GM18498 (cell line): ENCODE measurements at regions not wholly inside any gene's neighbourhood (a gene's known extent, or its start where the extent isn't known, plus 50 kb on each side); places are given as distances from the start of the nearest gene placed in this dataset.
A peak's percentile ranks its signal among the peaks of the same experiment; 100 is the strongest.
"Not testable (repeated sequence)": the region's sequence is repeated elsewhere in the genome, so short reads cannot be mapped to it uniquely, and the experiment has no call there.

Experiments used
- ATAC-seq: cut with Tn5 transposase; IDR thresholded peaks from one replicate; pipeline ENCODE4 v1.9.1; 2021; ENCODE audit warnings: mild to moderate bottlenecking, moderate library complexity; ENCODE audit not compliant: unreplicated experiment

DNA sequence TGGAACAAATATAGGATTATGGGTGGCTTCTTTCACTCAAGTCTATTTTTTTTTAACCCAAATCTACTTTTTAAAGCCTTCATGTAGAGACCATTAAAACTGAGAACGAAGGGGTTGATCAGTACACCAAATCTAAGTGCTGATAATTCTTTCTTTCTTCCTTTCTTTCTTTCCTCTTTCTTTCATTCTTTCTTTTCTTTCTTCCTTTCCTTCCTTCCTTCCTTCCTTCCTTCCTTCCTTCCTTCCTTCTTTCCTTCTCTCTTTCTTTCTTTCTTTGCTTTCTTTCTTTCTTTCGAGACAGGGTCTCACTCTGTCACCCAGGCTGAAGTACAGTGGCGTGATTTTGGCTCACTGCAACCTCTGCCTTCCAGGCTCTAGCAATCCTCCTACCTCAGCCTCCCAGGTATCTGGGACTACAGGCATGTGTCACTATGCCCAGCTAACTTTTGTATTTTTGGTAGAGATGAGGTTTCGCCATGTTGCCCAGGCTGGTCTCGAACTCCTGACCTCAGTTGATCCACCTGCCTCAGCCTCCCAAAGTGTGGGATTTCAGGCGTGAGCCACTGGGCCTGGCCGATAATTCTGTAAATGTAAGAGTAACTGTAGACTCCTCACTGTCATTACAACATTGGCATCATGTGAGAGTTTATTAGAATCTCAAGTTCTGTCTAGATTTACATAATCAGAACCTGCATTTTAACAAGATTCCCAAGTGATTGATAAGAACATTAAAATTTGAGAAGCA lies 236.4 kb downstream of the TFEC start:
- ATAC-seq: no peak

DNA sequence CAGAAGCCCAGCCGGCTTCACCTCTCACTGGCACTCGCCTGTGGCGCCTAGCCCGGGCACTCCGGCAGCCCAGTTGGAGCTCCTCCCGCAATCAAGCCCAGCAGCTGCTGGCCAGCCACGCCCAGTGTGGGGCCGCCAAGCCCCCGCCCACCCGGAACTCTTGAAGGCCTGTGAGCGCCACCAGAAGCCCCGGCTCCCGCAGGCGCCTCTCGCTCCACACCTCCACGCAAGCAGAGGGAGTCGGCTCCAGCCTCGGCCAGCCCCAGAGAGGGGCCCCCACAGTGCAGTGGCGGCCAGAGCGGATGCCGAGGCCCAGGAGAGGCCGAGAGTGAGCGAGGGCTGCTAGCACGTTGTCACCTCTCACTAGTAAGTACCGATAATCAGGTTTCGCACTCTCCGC lies 240.7 kb downstream of the TFEC start:
- ATAC-seq: no peak

DNA sequence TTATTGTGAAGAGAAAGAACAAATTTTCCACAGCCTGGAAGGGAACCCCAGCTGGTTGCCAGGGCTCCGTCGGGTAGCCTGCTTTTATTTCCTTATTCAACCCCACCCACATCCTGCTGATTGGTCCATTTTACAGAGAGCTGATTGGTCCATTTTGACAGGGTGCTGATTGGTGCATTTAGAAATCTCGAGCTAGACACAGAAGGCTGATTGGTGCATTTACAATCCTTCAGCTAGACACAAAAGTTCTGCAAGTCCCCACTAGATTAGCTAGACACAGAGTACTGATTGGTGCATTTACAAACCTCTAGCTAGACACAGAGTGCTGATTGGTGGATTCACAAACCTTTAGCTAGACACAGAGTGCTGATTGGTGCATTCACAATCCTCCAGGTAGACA lies 241.1 kb downstream of the TFEC start:
- ATAC-seq: not testable (repeated sequence)

DNA sequence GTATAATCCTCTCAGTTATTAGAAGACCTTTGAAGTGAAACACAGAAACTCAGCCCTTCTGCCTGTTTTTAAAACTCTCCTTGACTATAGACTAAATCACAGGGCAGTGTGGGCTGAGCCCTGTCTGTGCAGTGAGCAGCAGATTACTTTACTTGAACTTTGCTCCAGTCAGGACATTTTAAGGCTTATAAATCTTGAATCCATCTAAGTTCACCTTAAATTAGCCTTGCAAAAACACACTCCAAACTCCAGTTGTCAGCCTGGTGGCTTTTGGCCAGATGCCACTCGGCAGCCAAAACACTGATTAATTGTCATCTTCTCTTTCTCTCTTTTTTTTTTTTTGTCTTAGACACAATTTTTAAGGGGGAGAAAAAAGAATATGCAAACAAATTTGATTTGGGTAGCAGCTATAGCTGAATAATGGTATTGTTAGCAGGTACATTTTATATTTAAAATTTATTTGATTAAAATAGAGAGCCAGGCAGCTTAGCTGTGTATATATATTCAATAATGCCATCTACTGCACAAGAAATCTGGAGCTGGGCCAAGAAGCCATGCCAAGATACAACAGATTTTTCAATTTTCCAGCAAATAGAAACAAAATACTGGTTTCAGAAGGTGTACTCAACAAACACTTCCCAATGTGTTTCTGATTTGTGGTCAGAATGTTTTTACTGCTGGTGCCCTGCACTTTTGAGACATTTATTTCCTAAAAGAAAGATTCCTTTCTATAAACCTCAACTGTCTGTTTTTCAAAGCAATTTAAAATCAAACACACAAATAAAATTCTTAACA lies 247.7 kb downstream of the TFEC start:
- no peak for ATAC-seq

DNA sequence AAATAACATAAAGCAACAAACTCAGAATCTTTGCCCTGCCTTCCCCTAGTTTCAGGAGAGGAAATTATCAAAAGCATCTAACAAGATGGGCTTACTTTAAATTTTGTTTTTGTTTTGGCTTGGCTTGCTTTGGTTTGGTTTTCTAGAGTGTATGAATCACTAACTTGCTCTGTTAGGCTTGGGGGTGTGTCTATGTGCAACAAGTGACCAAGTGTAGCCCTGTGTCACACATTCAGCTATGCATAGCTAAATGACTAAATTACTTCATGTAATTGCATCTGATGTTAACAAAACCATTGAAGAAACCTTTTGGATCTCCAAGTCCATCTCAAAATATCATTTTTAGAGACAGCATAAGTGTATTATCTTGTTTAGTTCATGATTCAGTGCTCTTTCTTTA lies 251.0 kb downstream of the TFEC start:
- ATAC-seq: no peak

DNA sequence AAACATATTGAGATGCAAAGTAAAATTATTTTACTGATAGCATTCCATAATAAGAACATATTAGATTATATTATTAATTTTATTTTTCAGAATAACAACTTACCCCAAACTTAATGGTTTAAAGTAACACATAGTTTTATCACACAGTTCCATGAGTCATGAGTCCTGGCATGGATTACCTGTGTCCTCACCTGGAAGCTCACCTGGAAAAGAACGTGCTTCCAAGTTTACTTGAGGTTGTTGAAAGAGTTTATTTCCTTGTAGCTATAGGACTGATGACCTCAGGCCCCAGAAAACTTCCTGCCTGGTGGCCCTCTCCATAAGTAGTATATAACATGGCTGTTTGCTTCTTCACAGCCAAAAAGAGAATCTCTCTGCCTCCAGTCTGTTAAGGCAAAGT lies 254.6 kb downstream of the TFEC start:
- ATAC-seq: no peak

DNA sequence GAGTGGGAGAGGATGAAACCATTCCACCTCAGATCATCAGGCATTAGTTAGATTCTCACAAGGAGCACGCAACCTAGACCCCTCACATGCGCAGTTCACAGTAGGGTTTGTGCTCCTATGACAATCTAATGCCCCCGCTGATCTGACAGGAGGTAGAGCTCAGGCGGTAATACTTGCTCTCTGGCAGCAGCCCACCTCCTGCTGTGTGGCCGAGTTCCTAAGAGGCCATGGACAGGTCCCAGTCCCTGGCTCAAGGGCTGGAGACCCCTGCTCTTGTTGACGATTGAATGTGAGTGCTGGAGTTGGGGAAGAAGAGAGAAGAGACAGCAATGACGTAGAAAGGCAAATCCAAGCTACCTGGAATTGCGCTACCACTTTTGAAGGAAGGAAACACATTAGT lies 267.2 kb downstream of the TFEC start:
- ATAC-seq: no peak

DNA sequence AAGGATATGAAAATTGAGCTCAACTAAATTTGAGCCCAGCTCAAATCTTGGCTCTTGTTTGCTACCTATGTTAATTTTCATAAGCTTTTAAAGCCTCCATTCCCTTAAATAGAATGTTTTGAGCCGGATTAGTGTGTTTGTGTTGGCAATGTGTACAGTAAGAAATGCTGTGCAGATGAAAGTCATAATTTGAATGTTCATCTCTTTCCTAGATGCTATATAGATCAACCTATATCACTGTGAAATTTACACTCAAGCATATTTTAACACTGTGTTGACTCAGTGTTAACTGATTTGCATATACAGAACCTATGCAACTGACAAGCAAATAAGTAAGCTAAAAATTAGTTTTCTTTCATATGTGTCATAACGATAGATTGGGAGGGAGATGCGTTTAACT lies 272.5 kb downstream of the TFEC start:
- no peak for ATAC-seq

DNA sequence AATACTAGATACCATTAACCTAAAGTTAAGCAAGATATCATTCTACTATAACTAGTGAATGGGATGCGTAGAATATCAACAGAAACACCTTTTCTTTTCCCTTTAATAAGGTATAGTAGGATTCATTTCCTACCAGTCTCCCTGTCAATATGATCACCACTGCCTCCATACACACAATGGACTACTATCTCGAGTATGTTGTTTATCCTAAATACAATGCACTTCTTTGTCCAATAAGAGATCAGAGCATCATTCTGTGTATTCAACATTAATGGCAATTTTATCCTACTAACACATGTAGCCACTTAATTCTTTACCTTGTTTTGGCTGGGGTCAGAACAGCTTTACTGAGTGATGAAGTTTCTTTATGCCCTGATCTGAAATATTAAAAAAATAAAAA lies 276.3 kb downstream of the TFEC start:
- ATAC-seq: no peak

DNA sequence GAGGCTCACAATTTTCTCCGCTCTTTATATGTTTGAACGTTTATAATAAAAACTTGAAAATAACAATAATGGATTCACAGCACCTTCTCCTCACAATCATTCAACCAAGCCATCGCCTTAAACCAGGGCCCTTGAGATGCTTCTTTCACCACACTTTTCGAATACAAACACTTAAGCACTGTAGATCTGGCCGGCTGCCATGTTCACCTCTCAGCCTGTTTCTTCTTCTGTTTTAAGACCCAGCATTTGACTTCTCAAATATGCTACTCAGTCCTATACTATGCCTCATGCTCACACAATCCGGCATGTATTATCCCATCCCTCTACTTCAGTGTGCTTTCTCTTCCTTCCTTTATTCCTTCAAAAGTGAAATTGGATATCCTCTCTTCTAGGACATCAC lies 280.6 kb downstream of the TFEC start:
- no peak for ATAC-seq

DNA sequence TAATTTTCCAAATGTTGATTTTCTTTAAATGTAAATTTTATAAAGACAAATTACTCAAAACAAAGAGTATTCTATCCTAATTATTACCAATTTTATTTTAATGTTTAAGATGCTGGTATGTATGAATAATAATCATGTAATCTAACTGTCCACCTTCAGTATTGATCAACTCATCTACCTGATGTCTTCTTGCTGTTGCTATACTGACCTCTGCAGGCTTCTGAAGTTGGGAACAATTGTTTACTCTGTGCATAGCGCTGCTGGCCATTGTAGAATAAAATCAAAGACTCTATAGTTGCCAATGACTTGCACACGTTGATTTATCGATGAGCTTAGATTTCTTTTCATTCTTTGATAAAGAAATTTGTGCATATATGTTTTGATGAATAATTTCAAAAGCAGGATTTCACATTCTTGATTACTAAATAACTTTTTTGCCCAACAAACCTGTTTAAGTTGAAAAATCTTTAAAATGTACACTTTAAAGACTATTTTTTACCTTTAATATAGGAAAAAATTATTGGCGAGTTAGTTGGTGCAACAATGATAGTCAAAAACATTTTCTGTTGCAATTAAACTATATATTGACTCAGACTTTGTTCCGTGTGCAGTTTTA lies 282.3 kb downstream of the TFEC start:
- no peak for ATAC-seq

DNA sequence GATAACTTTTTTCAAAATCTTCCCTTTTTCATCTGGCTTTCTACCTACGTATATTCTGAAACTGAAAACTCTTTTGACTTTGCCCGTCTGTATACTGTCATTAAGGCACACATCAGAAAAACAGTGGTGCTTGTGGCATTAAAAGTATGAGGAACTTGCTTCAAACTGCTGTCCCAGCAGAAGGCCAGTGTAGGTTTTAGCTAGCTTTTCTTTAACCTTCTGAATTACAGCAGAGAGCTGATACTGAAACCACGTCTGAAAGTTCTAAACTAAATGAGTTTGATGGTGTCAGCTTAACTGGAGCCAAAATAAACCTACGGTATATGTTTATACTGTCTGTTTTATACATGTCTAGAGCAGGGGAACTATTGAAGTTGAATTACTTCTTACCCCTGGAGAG lies 283.4 kb downstream of the TFEC start:
- ATAC-seq: peak; percentile 60

DNA sequence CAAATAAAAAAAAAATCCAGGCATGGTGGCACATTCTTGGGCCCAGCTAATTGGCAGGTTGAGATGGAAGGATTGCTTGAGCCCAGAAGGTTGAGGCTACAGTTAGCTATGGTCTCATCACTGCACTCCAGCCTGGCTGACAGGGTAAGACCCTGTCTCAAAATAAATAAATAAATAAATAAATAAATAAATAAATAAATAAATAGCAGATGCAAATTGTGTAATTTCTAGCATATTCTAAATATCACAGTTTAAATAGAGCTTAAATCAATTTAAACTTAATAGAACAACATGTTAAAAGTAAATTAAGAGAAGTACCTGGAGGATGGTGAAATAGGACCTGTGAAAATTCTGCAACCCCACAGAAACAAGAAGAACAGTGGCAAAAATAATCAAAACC lies 290.5 kb downstream of the TFEC start:
- ATAC-seq: no peak

DNA sequence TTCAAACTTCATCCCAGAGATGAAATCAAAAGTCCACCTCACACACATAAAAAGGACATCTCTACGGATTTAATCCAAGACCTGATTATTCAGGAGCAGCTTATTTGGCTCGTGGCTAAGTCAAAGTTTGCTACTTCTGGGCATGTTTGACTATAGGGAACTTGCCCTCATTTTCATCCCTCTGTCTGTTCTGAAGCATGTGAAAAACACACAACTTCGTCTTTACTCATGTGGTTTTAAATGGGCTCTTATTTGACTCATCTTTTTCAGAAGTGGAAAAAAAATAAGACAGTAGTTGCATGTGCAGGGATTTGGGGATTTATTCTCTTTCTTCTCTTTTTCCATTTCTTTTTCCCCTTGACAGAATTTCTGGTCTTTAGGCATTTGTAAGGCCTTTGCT lies 295.9 kb downstream of the TFEC start:
- ATAC-seq: no peak

DNA sequence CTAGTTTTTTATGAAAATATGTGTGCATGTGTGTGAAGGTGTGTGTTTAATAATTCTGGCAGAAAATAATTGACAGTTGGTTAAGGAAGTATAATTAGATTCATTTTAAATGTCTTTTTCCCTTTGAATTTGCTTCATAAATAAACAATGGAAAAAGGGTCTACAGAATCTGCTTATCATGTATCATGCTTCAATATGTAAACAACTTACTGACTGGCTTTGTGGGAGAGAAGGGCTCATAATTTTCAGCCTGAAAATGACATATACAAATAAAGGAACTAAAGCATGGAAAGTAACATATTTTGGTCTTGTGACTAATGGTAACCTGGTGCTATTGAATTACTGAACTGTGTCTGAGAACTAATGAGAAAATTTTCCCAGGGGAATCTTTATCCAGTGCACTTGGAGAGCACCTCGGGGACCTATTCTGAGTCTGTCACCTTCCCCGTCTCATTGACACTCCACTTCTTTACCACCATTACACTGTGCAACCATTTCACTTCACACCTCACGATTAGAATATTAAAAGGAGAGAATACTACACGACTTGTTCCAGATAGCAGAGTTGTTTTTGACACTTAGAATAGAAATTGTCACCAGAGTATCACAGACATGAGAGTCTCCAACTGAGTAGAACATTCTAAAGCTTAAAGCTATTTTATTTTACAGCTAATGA lies 298.6 kb downstream of the TFEC start:
- ATAC-seq: no peak

DNA sequence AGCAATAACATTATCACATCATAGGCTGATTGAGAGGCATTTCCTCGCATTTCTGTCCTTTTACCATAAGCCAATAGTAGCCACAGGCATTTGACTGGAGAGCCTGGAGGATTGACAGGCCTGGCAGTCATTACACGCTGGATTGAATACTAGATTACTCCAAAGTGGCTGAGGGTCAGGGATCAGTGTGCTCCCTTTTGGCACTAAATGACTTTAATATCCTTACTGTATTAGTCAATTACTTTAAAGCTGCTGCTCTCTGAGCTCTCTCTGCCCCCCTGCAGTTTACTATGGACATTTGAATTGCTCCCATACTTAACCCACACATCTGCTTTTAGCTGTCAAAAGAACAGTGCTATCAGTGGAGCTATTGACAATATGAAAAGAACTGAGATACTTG lies 302.0 kb downstream of the TFEC start:
- ATAC-seq: no peak

DNA sequence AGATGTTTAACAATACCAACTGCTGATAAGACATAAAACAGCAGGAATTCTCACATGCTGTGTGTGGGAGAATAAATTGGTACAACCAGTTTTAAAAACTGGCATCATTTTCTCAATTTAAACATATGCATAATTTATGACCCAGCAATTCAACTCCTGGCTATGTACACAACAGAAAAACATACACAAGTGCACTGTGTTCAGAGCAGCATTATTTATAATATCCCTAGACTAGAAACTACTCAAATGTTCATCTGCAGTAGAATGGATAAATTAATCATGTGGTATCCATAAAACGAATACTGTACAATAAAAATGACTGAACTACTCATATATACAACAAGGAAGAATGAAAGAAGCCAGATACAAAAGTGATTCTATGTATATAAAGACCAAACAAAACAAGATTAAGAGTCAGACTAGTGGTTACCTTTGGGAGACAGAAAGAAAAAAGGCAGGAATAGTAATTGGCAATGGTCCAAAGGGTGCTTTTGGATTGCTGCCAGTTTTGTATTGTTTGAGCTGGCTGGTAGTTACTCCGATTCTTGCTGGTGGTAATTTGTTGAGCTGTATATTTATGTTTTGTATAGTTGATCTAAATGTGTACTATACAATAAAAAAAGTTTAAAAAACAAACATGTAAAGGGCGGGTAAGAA lies 306.0 kb downstream of the TFEC start:
- ATAC-seq: no peak

DNA sequence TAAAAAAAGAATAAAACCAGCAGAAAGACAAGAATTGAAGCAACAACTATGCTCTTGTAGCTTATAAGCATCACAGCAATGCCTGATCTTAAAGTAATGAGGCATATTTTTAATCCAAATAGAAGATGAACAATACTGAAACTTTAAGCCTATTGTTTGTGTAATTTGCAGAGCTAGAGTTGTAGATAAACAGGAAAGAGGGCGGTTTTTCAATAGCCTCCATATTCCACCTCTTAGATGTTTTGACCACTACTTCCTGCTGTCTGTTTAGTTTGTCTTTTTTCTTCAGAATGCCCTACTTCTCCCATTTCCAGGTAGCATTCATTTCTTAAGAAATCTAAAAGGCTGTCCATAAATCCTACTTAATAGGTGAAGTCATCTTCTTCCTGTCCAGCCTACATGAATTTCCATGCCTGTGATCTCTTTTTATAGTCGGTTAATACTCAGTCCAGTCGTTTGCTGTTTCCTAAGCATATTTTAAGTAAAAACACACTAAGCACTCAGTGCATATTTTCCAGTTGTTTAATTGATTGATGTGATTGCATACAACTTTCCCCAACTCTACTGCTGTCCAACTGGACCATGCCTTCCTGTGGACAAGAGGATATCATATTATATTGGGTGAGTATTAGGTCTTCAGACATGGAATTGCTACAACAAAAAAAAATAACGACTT lies 308.1 kb downstream of the TFEC start:
- ATAC-seq: no peak

DNA sequence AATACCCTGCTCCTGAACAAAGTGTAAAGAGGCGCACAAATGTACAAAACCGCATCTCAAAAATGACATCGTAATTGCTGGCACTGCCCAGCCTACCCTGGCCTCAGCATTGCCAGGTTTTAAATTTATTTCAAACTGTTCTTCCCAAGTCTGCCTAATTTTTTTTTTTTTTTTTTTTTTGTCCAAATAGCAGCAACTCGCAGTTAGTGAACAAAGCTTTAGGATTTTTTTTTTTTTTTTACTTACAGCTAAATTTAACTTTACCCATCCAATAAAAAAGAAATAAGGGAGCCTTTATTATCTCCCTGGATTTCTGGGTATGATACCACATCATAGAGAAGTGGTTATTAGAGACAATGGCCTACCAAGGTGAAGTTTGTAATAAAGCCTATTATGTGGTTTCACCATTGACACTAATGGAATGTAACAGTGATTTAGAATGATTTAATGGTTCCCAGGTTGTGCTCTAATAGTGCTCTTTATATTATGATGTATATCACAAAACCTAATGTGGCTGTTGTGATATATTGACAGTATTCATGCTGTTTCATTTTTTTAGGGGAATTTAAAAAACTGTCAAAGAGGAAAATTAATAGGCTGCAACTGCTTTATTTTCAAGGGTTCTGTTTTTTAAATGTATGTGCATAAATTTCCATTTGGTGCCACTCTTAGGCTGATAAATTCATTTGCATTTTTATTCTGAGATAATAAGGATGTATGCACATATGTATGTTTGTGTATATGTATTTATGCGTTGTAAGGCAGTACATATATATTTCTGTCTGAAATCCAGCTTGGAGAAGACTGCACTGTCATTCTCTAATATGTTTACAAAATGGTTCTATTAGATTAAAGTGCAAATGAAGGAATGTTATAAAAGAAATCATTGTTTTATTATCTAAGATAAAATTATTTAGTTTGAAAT lies 309.0 kb downstream of the TFEC start:
- ATAC-seq: no peak
